DMS53 (cell line): ENCODE measurements at regions not wholly inside any gene's neighbourhood (a gene's known extent, or its start where the extent isn't known, plus 50 kb on each side); places are given as distances from the start of the nearest gene placed in this dataset.

Experiments used
- DNase-seq: peaks from one replicate; lab custom pipeline; 2025; lab: John Stamatoyannopoulos, UW

DNA sequence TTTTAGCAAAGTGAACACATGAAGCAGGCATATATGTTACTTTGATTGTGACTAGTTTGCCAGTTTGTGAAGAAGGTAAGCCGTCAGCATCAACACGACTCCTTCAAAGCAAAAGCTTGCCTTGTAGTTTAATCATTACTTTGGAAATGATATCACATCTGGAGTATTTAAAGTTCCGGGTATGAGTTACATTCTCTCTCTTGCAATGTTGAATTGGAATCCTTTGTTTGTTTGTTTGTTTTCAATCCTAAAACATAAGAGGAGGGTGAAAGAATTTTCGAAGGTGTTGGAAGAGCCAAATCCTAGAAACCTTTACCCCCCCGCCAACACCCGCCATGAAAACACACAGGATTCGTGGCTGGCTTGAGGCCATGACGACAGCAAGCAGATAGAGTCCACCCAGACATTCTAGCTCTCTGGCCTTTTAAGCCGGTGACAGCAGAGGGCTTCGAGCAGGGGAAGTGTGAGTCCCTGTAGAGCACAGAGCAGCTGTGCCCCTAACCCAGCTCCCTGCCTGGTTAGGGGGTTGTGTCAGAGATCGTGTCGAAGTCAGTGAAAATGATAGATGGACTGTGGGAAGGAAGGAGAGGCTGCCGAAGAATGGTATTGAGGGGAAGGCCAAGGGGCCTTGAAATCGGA lies 103.8 kb upstream of the SMIM21 start:
- DNase-seq, result no peak

DNA sequence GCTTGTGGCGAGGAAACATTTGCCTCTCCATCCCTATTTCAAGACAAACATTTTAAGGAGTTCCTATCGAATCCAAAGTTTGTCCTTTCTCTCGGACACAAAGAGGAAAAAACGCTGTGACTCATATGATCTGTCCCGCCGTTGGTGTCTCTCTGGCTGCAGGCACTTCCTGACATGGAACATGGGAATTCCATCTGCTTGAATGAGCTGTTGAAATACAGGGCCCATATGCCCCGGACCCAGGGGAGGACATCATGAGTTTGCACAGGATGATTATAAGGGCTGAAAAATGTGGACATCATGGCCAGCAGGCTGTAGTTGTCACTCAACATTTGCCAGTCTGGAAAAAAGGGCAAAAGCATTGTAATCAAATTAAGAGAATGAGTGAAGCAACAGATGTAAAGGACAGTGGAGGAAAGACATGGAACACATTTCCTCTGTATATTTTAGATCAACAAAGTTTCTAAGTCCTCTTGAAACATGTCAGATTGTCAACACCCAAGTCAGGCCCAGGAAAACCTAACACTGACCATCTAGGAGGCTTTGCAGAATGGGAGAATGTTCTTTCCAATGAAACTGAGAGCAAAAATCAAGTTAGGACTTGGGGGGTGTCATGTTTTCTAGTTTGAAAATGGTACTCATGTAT lies 103.2 kb upstream of the SMIM21 start:
- no peak for DNase-seq

DNA sequence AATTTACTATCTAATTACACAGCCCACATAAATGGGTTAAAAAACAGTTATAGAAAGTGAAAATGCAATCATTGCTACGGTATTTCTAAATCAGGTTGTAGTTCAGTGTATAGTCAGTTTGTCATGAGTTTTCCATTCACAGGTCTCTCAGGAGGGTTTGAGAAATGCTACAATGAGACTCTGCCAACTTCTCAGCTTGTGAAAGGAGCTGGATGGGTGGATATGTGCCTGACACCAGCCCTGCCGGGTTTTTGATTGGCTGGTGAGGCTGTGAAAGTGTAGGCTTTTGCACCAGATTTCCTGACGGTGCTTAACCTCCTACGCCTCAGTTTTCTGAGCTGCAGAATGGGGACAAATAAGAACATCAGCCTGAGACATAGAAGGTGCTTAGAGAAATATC lies 102.6 kb upstream of the SMIM21 start:
- DNase-seq, result no peak

DNA sequence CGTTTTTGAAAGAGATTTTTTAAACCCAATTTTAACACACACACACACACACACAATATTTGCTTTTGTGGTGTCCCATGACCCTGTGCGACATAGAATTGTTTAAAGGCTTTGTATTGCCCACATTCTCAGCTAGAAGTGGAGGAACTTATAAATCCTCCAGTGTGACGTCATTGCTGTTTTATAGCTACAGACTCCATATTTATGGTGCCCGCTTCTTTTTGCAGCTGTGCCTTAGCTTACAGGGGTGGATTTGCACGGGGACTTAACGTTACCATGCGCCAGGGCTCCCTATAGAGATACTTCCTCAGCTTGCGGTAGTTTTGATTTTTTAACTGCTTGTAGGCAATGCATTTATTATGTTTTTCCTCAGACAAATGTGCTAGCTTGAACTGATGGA lies 101.9 kb upstream of the SMIM21 start:
- no peak for DNase-seq

DNA sequence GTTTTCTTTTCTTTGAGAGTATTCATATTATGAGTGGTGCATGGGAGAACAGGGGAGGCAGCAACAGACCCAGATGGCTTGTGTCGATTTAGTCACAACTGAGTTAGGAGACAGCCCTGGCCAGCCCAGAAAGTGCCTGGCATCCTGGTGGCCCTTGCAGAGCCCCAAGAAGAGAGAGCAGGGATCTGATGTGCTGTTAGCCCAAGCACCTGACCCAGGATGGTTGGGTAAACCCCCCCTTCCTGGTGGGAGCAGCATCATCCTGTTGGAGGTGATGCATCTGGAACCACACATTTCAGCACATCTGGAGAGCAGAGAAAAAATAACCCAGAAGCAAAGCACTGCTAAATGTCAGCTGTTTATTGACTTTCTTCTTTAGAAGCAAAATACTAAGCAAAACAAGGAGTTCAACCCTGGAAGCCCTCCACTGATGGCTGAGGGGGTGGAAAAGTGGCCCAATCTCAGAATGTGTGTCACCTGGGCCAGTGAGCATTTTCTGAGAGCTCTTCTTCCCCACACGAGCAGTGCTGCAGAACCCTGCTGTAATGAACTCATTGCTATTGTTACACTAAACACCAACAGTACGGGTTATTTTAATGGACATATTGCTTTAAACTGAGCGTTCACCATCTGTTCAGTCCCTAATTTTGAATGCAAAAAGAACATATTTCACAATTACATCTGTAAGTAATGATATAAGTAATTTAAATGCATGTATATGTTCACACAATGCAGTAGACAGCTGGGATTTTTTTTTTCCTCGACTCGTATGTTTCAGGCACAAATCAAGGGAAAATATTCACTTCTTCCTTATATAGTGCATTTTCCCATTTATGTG lies 100.6 kb upstream of the SMIM21 start:
- no peak for DNase-seq

DNA sequence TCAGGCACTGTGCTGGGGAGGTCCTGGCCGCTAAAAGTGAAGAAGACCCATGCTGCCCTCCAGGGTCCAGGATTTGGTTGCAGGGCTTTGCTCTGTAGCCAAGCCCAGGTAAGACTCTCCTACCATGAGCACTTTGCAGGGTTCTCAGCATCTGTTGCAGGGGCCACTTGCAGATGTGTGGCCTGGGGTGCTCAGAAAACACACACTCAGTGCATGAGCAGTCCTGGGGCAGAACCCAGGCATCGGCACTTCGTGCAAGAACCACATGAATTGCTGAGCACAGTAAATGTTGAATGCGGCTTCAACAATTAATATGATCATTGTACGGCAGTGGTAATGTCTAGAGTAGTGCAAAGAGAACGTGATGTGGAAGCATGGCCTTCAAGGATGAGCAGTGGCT lies 98.5 kb upstream of the SMIM21 start:
- DNase-seq, result no peak

DNA sequence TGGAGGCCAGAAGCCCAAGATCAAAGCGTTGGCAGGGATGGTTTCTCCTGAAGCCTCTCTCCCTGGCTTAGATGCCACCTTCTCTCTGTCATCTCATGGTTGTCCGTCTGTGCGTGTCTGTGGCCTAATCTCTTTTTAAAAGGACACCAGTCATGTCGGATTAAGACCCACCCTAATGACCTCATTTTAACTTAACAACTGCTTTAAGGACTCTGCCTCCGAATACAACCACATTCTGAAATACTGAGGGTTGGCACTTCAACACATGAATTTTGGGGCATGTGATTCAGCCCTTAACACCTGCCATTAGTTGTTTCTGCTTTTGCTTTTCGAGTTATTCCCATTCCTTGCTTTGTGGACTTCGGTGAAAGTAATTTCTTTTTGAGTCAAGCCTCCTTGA lies 97.8 kb upstream of the SMIM21 start:
- no peak for DNase-seq

DNA sequence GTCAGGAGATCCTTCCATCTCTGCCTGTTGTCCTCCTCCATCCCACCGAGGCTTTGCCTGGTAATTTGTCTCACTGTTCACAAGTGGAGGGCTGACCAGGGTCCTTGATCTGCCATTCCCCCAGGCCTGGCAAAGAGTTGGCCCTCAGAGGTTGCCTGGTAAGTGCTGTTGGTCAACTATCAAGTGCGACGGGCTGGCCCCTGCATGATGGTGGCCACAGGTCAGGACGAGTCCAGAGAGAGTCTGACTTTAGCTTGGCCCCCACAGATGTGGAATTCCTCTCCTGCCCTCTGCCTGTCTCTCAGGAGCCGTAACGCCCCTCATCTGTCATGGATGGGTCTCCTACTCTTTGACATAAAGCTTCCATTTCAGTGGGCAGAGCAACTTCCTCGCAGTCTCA lies 97.3 kb upstream of the SMIM21 start:
- no peak for DNase-seq

DNA sequence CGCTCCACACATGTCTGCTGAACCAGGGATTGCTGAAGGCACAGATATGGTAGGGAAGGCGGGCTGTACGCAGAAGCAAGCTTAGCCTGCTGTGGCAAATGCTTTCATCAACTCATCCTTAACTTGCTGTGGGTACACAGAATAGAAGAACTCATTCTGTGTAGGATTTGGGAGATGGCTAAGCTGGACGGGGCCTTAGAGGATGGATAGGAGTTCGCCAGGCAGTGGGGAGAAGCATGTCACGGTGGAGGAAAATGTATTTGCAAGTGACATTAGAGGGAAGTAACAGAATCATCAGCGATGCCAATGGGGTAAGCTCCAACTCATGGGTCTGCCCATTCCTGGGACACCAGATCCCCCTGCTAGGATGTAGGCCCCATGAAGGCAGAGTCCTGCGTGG lies 96.7 kb upstream of the SMIM21 start:
- DNase-seq, result no peak

DNA sequence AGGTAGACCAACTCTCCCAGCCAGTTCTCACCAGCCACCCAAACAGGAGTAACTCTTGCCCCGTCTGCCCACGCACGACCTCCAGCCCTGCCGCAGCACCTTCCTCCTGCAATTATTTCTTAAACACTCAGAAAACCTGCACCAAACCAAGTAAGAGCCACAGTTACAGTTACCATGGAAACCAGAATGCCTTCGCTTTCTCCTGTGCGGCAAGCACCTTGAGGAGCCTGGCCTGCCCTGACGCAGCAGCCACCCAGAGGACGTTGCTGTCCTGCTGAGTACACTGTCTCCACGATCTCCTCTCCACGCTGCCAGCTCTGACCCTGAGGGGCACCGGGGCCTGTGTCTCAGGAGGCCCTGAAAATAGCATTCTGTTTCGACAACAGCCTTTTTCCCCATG lies 94.3 kb upstream of the SMIM21 start:
- DNase-seq, result no peak

DNA sequence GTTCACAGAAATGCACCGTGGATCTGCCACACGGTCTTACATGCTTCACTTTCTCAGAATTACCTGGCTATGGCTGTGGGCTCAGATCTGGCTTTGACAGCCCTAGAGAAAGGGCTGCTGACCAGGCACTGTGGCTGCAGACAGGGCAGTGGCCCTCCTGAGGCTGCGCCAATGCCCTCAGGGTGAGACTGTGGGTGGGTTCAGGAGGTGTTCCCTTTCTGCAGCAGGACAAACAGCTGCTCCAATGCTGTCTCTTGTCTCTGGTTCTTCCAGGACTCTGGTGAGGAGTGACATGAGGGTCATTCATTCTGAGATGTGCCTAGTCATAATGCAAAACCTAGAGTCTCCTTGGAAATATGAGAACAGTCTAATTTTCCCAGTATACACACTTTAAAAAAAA lies 90.5 kb upstream of the SMIM21 start:
- DNase-seq, result no peak

DNA sequence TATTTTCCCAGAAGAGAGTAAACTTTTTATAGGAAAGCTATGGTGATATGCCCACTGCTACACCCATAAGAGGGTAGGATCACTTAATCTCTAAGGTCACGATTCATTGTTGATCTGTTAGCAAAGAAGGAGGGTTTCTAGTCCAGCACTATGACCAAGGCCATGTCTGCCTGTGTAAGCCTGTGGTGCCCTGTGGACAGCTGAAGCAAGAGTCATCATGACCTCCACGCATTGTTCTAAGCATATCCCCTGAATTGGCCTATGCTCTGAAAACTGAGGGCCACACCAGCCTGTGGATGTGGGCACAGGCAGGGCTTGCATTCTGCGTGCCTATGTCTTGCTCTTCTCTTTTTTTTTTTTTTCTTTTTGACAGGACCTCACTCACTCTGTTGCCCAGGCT lies 89.8 kb upstream of the SMIM21 start:
- DNase-seq, result no peak

DNA sequence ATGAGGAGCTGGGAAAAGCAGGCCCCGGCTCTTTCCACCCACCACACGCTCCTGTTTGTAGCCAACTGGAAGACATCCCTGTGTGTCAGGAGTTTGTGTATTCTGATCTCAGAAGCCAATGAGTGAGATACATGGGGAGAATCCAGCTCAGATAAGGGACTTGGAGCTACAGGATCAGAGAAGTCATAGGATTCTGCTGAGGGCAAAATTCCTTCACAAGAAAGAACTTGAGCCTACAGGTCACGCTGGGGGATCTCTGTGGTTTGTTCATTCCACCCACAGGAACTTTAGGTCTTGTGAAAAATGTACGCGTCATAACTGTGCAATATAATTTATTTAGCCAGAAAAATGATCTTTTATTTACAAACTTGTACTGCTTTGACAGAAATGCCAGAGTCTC lies 80.1 kb upstream of the SMIM21 start:
- DNase-seq, result no peak

DNA sequence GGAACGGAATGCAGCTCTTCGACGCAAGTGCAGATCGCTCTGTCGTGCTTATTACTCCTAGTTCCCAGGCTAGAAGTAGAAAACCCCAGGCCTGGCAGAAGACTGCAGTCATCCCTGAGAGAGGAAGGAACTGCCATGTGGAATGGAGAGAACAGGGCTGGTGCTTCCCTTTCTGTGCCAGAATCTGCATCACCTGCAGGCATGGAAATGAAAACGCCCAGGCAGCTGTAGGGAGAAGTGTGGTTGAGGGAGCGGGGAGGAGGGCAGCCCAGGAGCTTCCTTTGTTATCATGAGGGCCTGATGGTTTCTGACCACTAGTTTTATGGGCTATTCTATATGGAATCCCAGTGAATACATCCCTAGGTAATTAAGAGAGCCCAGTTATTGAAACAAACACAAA lies 79.4 kb upstream of the SMIM21 start:
- DNase-seq, result no peak

DNA sequence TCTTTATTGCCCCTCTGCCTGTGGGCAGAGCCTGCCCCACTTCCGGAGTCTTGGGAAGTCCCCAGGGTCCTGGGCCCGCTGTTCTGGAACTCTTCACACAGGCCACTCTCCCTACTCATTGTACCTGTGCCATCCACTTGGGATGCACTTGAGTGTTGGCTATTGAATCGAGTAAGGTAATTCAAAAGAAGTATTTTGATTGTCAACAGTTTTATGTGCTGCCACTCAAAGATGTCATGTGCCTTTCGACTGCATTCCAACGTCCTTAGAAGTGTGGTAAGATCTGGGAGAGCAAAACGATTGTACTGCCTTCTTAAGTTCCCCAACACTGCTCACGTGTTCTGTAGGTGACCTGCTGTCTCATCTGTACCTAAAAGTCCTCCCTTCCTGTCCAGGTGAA lies 77.0 kb upstream of the SMIM21 start:
- DNase-seq, result no peak

DNA sequence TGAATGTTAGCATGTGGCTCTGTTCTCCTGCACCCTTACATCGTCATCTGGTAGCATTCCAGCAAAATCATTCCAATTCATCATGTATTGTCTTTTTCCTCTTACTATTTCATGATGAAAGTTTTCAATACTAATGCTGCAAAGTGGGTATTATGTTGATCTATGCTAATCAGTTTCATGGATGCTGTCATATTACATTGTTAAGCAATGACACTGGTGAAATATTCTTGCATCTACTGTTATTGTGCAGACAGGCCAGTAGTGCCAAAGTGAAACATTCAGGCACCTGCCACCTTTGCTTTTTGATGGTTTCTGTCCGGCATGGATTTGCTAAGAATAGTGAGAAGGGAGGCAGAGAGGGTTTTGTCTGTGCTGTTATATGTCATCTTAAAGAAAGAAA lies 76.1 kb upstream of the SMIM21 start:
- no peak for DNase-seq

DNA sequence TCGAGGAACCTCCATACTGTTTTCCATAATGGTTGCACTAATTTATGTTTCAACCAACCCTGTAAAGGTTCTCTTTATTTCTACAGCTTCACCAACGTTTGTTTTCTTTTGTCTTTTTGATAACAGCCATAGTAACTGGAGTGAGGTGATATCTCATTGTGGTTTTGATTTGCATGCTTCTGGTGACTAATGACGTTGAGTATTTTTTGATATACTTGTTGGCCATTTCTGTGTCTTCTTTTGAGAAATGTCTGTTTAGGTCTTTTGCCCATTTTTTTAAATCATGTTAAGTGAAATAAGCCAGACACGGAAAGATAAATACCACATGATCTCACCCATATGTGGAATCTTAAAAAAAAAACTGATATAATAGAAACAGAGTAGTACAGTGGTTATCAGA lies 74.8 kb upstream of the SMIM21 start:
- no peak for DNase-seq

DNA sequence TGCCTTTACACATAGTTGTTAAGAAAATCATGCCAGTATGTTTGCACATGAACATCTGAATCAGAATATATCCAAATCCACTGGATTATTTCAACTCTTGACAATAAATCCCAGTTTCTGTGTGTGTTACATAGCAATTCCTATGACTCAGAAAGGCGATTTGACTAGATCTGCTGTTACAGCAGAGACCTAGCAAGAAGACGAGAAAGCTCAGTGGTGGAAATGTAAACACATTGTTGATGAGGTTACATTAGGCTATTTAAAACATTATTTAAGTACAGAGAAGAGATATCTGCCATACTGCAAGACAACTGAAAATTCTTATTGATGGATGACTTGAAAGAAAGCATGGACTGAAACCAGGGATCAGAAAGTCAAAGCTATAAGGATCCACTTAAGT lies 73.0 kb upstream of the SMIM21 start:
- DNase-seq, result no peak

DNA sequence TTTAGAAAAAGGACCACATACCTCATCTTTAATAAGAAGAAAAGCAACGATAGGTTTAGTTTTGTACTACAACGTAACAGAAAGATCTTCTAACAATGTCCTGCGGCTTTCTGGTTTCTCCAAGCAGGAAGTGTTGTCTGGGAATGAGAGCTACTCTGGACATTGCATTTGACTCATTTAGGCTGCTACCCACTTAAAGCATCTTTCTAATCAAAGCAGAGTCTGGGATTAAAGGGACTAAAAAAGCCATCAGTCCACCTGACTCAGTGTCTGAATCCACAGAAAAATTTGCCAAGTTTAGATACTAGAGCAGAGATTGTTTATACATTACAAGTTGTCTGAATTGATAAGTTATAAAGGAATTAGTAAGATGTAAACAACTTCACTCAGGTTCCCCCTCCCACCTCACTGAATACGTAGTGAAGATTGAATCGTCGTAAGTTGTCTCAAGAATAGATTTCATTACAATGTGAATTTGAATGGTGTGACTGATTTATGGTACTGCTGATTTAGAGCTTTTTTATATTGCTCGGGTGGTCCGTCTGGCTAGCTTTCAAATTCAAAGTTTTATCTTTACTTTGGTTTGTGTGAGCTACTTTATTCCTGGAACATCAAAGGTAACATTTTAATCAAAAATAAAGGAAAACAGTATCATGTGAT lies 70.2 kb upstream of the SMIM21 start:
- no peak for DNase-seq

DNA sequence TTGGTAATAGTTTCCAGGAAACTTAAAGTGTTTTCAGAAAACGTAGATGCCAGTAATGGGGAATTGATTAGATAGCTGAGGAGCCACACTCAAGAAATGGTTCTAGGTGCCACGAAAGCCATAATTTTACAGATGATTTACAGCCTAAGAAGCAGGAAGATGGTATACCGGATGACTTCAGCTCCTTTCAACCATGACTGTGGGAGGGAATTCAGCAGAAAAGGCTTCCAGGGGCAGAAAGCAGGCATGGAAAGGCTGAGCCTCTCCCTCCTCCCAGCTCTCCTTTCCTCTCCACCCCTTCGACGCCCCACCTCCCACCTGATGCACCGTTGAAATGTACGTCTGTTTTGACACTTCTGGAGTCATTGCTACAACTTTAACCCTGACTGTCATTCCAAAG lies 68.6 kb upstream of the SMIM21 start:
- no peak for DNase-seq

DNA sequence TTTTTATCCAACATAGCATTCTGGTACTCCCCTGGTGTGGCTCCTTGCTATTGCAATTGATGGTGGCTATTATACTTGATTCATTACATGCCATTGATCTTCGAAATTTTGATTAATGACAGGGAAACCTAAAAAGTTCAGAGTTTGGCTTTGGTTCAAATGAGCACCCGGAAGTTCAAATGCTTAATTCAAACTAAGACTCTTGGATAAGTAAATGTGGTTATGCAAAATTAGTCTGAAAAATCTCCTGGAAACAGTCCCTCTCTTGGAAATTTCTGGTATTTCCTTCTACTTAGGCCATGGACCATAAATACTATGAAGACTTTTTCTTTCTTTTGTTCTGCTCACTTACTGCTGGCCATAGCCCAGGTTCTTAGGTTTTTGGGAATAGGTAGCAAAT lies 65.3 kb upstream of the SMIM21 start:
- no peak for DNase-seq

DNA sequence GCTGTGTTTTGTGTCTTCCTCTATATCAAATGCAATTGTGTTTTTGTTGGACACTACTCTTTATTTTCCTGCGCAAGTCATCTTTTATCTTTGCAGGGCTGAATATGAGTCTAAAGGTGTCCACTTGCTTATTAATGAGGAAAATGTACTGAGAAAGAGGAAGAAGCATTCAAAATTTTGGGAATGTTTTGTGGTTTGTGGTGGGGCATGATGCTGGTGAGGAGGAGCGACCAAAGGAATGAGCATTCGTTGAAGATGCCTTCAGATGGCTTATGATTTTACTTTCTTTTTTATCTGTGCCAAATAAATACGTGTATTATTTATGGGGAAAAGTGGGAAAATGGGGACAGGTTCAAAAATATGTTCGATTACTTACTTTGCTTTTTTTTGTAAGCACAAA lies 63.9 kb upstream of the SMIM21 start:
- DNase-seq, result no peak
